ENCODE measurements at regions not wholly inside any gene's neighbourhood (a gene's known extent, or its start where the extent isn't known, plus 50 kb on each side); places are given as distances from the start of the nearest gene placed in this dataset.

- no peak for TF ChIP-seq NRF1 (conservative IDR thresholded peaks at IDR 0.05; ENCODE audit: low read depth, low read length)
- TF ChIP-seq CTCF (IDR thresholded peaks at IDR 0.05 in 2 of 3, conservative IDR thresholded peaks at IDR 0.05 in 1 of 3; ENCODE audit: control insufficient read depth in 2 of 3, extremely low read depth in 1 of 3, insufficient read depth in 1 of 3, low read depth in 3 of 3, low read length in 3 of 3), result no peak
- no peak for TF ChIP-seq POLR2A (IDR thresholded peaks at IDR 0.05; ENCODE audit: low read depth, low read length)
- no peak for TF ChIP-seq EZH2 (IDR thresholded peaks at IDR 0.05; ENCODE audit: borderline replicate concordance, control insufficient read depth, low read depth, low read length)
- TF ChIP-seq TCF12 (IDR thresholded peaks at IDR 0.05; ENCODE audit: low read depth, low read length), result no peak
- TF ChIP-seq RFX5 (IDR thresholded peaks at IDR 0.05; ENCODE audit: low read depth, low read length), result no peak
- TF ChIP-seq FOXM1 (IDR thresholded peaks at IDR 0.05; ENCODE audit: low read depth, low read length), result no peak
- no peak for TF ChIP-seq ZNF592 (IDR thresholded peaks at IDR 0.05)
- no peak for TF ChIP-seq TCF3 (IDR thresholded peaks at IDR 0.05; ENCODE audit: borderline replicate concordance, insufficient read depth, low read depth, low read length)
These were observed 359.7 kb upstream of the PCDH15 start for GRCh38 chr10:55160655-55161283.
